ENCODE measurements at regions not wholly inside any gene's neighbourhood (a gene's known extent, or its start where the extent isn't known, plus 50 kb on each side); places are given as distances from the start of the nearest gene placed in this dataset.
"Not testable (repeated sequence)": the region's sequence is repeated elsewhere in the genome, so short reads cannot be mapped to it uniquely, and the experiment has no call there.

- DNase-seq: no peak
Observed at GRCh38 chr9:21597284-21597683, 115.2 kb upstream of the IFNE start.

GRCh38 chr9:21598749-21599148 lies 116.6 kb upstream of the IFNE start:
- no peak for DNase-seq

GRCh38 chr9:21605489-21605931 lies 123.4 kb upstream of the IFNE start:
- no peak for DNase-seq

- DNase-seq: no peak
Observed at GRCh38 chr9:21607576-21607975, 125.5 kb upstream of the IFNE start.

GRCh38 chr9:21608200-21608599 lies 126.1 kb upstream of the IFNE start:
- DNase-seq: no peak

GRCh38 chr9:21609506-21609905 lies 127.4 kb upstream of the IFNE start:
- DNase-seq: no peak

GRCh38 chr9:21611891-21612290 lies 129.8 kb upstream of the IFNE start:
- DNase-seq: no peak

GRCh38 chr9:21615018-21615417 lies 132.9 kb upstream of the IFNE start:
- no peak for DNase-seq

GRCh38 chr9:21615446-21615845 lies 133.3 kb upstream of the IFNE start:
- no peak for DNase-seq

GRCh38 chr9:21616082-21616778 lies 134.1 kb upstream of the IFNE start:
- no peak for DNase-seq

- DNase-seq: no peak
Observed at GRCh38 chr9:21624675-21625644, 142.8 kb upstream of the IFNE start.

GRCh38 chr9:21626493-21626892 lies 144.4 kb upstream of the IFNE start:
- DNase-seq: no peak

GRCh38 chr9:21628954-21629353 lies 146.8 kb upstream of the IFNE start:
- DNase-seq: not testable (repeated sequence)

GRCh38 chr9:21634951-21635350 lies 152.8 kb upstream of the IFNE start:
- no peak for DNase-seq

GRCh38 chr9:21638104-21638503 lies 156.0 kb upstream of the IFNE start:
- DNase-seq: no peak

- DNase-seq: no peak
Observed at GRCh38 chr9:21653091-21653490, 149.3 kb upstream of the MTAP start.

- DNase-seq: no peak
Observed at GRCh38 chr9:21653589-21653988, 148.8 kb upstream of the MTAP start.

GRCh38 chr9:21656776-21657674 lies 145.4 kb upstream of the MTAP start:
- no peak for DNase-seq

GRCh38 chr9:21657966-21658667 lies 144.3 kb upstream of the MTAP start:
- no peak for DNase-seq

- DNase-seq: no peak
Observed at GRCh38 chr9:21660976-21661375, 141.5 kb upstream of the MTAP start.

- DNase-seq: no peak
Observed at GRCh38 chr9:21661626-21662025, 140.8 kb upstream of the MTAP start.
